Amniotic epithelial cell (primary cell): ENCODE measurements at regions not wholly inside any gene's neighbourhood (a gene's known extent, or its start where the extent isn't known, plus 50 kb on each side); places are given as distances from the start of the nearest gene placed in this dataset.
A peak's percentile ranks its signal among the peaks of the same experiment; 100 is the strongest.
"Not testable (repeated sequence)": the region's sequence is repeated elsewhere in the genome, so short reads cannot be mapped to it uniquely, and the experiment has no call there.

Source experiments
- DNase-seq: peaks from one replicate; pipeline ENCODE4 v3.0.0-alpha.2; 2010; ENCODE audit warnings: low read depth

DNA sequence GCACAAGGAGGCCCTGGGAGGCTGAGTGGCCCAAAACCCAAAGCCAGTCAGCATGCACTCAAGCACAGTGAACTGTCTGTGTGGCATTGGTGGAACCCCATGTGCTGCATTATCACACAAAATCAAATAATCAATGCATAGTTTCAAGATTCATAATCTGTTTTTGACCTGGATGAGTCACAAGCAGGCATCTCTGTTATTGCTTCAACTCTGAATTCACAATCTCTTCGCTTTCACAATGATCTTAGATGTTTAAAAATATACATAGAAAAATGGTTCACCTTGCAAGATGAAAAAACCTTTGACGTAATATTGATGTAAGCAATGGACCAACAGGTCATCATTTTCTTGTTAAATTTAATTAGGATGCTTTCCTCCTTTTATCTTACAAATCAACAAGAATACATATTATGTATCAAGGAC is 455.4 kb downstream of the IRS2 start:
- peak; percentile 70 for DNase-seq

DNA sequence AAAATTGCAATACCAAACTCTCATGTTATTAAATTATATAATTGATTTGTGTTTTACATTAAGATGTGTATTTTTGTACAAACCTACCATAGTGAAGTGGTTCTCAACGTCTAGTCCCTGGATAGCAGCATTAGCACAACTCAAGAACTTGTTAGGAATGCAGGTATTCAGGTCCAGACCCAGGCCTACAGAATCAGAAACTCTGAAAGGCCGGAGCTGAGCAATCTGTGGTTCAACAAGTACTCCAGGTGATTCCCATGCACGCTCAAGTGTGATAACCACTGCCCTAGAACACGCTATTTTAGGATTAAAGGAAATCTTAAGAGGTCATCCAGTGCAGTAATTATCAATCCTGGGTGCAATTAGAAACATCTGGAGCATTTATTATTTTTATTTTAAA is 456.3 kb downstream of the IRS2 start:
- no peak for DNase-seq

DNA sequence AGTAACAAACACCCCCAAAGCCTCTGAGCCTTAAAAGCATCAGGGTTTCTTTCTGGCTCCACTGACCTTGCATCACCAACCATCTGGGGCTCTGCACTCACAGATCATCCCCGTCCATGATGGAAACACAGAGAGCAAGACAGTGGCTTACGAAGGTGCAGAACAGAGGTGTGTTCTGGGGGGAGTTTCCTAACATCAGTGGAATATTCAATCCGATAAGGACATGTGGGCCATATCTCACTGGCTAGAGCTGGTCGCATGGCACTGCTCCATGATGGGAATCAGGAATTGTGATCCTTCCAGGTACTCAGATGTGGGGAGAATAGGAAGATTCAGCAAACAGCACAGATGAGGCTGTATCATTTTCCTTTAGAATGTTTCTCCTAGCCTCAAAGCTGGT is 457.2 kb downstream of the IRS2 start:
- no peak for DNase-seq

DNA sequence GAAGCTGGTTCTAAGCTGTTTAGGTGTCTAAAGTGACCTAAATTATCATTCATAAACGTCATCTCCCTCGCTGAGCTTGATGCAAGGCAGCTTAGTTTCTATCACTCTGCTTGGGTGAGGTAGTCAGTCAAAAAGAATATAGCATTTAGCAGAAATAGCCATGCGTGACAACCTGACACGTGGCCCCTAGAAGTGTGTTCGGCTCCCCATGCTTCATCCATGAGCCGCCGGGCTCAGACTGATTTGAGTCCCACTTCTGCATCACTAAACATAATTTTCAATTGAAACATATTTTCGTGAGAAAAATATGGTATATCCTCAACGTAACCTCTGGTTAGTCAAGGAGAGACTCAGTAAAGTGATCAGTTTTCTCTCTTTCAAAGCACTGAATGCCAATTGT is 459.8 kb downstream of the IRS2 start:
- no peak for DNase-seq

DNA sequence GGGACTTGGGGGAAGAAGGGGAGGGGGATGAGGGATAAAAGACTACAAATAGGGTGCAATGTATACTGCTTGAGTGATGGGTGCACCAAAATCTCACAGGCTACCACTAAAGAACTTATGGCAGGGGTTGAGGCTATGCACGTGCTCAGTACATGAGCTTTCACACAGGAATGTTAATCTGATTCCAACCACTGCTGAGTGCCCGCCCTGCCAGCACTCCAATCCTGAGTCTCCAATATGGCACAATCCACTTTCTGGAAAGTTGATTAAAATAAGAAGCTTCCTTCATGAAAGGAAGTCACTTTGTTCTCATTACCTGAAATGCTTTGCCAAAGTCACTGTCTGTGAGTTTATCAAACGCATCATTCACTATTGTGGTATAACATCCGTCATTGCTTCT is 463.0 kb downstream of the IRS2 start:
- no peak for DNase-seq

DNA sequence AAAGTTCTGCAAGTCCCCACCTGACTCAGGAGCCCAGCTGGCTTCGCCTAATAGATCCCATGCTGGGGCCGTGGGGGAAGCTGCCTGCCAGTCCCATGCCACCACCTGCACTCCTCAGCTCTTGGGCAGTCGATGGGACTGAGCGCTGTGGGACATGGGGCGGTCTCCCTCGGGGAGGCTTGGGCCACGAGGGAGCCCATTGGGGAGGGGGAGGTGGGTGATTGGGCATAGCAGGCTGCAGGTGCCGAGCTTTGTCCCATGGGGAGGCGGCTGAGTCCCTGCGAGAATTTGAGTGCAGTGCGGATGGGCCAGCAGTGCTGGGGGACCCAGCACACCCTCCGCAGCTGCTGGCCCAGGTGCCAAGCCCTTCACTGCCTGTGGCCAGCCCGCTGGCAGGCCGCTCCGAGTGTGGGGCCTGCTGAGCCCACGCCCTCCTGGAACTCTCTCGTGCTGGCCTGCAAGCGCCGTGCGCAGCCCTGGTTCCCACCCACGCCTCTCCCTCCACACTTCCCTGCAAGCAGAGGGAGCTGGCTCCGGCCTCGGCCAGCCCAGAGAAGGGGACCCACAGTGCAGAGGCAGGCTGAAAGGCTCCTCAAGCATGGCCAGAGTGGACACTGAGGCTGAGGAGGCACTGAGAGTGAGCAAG is 467.3 kb downstream of the IRS2 start:
- no peak for DNase-seq

DNA sequence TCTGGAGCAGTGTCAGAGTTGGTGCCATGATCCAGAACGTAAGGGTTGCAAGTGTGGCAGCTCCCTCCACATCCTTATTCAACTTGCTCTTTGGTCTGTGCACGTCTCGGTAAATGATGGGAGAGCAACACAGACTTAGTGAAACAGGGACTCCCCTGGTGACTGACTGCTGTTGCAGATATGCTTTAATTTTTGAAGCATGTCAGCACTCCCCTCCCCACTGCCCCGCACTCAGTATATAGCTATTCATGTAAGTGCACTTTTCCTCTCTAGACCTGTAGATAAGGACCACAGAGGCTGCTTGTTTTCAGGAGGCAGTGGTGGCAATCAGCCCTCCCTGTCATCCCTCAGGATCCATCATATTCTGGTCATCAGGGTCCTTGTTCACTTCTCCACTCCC is 470.9 kb downstream of the IRS2 start:
- DNase-seq: no peak

DNA sequence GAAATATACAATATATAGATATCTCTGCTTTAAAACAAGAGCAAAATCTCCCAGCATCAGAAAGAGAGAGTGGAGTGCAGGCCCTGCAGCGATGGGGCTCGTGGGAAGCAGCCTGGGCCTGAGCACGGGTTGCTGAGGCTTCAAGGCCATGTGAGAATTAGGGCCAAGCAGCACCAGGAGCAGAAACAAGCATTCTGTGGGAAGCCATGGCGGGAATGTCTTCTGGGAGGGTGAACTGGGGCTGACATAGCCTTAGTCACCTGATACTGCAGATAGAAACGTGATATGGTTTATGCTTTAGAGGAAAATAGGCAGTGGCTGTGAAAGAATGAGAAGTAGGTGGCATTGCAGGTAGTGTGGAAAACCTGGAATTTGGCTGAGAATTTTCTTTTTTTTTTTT is 472.3 kb downstream of the IRS2 start:
- peak; percentile 49 for DNase-seq

DNA sequence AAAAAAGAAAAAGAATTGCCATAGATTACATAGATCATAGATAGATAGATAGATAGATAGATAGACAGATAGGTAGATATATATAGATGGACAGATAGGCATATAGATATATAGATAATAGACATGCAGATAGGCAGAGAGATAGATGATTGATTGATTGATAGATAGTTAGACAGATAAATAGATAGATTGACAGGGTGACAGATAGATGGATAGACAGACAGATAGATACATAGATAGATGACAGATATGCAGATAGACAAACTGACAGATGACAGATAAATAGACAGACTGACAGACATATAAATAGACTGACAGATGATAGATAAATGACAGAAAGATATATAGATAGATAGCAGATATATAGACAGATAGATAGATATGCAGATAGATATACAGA is 474.0 kb downstream of the IRS2 start:
- DNase-seq: no peak

DNA sequence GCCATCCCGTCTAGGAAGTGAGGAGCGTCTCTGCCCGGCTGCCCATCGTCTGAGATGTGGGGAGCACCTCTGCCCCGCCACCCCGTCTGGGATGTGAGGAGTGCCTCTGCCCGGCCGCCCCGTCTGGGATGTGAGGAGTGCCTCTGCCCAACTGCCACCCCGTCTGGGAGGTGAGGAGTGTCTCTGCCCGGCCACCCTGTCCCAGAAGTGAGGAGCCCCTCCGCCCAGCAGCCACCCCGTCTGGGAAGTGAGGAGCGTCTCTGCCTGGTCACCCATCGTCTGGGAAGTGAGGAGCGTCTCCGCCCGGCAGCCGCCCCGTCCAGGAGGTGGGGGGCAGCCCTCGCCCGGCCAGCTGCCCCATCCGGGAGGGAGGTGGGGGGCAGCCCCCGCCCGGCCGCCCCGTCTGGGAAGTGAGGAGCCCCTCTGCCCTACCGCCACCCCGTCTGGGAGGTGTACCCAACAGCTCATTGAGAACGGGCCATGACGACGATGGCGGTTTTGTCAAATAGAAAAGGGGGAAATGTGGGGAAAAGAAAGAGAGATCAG is 474.9 kb downstream of the IRS2 start:
- not testable (repeated sequence) for DNase-seq

DNA sequence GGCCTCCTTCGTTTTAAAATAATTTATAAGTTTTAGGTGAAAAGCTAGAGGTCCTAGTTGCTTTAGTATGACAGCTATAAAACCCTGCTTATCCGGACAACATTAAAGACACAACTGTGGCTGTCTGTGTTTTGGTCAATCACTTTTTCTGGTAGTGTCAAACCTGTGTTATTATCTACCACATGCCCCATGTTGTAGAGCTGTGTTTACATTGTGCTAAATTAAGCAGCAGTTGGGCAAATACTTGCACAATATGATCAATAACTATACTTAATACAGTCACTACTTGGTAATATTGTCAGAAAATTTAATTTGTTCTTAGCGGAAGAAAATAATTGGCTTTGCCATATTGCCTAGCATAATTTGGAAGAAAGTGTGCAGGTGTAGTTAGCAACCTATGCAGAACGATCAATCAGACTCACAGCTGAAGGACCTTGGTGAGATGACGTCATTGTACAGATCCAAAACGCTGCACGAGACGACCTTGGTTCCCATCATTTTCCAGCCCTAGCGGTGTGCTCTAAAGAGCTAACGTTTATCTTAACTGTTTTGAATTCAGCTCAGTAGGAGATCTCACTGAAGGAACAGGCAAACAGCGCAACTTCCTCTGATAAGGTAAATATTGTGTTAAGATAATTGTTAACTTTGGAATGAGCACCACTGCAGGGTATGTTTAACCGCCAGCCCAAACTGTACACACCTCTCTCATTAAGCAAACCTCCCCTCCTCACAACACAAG is 476.6 kb downstream of the IRS2 start:
- no peak for DNase-seq

DNA sequence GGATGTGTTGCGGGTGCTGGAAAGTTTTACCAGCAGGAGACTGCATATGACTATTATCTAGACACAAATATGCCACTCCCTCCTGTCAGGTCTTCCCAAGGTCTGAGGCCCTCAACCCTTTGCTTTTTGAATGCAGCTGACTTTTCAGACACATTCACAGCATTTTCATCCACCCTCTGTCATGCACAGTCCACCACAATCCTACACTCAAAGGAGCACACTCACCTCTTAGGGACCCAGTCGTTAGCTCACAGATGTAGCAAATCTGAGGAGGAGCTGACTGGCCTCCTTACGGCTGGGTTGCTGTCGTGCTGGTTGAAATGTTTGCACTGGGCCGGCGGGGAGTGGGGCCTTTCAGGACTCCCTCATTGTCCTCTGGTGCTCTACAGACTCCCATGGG is 479.4 kb downstream of the IRS2 start:
- no peak for DNase-seq

DNA sequence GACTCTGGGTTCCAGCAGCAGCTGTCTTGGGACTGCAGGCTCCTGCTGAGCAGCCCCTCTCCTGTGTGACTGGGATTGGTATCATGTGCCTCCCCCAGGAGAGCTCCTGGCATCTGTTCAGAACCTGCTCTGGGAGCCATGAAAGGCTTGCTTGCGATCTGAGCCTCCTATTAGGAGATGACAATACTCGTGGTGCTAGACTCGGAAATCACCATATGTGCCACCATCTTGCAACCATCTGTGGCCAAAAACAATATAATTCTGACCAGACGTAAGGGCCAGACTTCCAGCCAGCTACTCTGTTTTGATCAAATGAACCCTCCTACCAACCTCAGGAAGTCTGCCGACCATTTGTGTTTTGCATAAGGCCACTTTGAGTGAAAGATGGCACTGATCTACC is 484.7 kb downstream of the IRS2 start:
- no peak for DNase-seq

DNA sequence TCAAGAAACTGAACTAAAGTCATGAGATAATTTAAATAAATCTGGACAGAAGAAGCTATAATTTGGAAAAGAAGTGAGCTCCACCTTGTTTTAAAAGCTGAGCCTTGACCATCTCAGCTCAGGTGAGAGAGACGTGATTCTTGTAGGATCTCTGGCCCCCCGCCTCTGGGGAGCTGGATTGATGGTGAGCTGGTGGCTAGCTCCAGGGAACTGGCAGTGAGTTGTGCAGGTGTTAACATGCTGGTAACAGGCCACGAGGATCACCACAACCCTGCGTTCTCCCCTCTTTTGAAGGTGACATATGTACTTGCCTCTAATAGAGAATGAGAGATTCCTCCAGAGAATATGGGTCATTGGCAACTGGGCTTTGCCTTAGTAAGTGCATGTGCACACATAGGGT is 485.1 kb downstream of the IRS2 start:
- no peak for DNase-seq

DNA sequence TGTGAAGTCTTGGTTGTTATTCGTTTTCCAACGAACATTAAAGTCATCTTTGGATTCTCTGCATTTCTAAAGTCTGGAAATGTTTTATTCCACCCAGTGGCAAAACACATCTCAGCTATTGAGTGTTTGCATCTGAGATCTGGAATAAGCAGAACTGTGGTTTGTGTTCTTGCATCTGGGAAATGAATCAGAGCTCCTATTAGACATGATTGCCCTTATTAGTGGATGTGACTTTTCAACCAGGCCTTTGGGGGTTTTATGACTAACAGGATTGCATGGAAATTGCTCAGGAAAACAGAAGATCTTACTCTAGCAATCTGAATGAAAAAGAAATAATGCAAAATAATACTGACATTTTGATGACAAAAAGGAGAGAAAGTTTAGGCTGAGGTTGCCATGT is 488.8 kb downstream of the IRS2 start:
- peak; percentile 89 for DNase-seq

DNA sequence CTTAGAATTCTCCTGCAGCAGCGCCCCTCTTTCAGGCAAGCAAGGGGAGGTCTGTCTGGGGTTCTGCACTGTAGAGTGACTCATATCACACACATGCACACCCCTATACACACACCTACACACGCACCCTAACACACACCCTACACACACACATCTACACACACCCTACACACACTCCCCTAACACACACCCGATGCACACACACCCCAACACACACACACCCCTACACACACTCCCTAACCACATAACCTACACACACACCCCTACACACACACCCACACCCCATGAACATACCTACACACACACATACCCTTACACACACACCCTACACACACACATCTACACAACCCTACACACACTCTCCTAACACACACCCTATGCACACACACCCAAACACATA is 493.2 kb downstream of the IRS2 start:
- DNase-seq: no peak

DNA sequence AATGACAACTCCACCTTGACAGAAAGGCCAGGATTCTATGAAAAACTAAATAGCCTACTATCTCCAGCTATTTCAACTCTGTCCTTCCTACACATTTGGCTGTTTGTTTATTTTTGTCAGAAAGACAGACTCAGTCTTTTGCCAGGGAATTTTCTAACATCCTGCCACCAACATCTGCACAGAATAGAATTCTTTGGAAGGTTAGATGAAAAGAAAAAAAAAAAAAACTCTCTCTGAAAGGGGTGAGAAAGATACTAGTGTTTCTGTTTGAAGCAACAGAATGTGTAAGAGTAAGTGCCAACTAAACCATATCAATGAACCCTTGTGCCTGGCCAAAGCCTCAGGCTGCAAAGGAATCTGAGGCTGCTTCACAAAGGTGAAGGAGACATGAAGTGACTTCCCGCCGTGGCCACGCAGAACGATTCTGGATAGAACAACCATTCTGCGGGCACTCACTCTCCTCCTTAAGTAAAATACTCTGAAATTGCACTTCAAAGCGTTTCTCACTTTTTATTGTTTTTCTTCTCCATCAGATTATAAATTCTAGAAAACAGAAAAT is 498.2 kb downstream of the IRS2 start:
- no peak for DNase-seq

DNA sequence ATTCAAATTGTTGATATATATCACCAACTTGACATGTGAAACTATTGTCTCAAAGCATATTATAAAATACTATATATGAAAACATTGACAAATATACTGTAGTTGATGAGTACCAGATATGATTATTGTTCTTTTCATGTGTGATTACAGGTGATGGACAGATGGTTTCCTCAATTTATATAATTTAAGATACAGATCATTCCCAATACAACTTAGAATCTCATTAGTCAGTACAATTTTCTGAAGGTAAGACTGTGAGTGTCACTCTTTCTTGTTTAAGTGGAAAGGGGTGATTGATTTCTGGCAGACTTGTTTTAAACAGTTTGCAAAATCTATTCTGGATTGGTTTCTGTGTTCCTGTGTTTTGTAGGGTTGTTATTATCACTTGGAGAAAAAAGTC is 498.8 kb downstream of the IRS2 start:
- DNase-seq: no peak

DNA sequence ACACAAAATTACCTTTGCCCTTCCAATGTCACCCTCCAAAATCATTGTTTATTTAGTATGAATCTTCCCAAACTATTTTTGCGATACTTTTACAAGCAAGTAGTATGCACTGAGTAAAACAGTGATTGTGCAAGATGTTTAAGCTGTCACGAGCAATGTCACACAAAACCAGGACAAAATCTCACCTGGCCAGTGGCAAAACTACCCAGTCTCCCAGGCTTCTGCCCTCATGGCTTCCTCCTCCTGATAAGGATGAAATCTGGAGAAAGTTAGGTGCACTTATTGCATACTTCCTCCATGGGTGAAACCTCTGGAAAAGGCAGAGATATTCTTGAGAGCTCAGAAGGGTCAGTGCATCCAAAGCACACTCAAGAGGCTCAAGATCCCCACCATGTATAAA is 500.8 kb downstream of the IRS2 start:
- no peak for DNase-seq

DNA sequence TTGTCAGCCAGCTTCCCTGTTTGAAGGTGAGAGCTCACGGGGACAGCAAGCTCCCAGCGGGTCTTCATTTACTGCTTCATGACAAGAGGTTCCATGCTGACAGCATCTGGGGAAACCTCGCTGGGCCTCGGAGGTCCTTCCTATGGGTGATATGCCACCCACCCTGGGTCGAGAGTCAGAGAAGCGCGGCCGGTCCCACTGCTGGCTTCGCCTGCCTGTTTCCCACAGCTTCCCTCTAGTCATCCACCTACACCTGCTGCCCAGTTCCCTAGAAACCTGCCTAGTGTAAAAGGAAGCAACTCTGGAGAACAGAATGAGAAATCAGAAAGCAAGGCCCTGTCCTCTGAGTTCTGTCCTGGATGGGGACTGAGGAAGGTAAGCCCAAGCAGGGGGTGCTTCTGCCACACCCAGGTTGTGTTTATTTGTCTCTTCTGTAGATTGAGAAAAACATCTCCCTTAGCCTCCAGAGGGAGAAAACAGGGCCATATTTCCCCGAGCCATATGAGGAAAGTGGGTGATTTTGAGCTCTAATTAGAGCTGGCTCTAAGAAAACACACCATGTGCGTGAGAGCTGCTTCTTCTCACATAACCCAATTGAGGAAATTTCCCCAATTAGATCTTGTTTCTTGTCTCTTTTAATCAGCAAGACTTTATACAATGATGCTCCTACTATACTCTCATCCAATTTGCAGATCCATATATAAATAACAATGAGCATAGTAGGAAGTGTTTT is 504.3 kb downstream of the IRS2 start:
- no peak for DNase-seq

DNA sequence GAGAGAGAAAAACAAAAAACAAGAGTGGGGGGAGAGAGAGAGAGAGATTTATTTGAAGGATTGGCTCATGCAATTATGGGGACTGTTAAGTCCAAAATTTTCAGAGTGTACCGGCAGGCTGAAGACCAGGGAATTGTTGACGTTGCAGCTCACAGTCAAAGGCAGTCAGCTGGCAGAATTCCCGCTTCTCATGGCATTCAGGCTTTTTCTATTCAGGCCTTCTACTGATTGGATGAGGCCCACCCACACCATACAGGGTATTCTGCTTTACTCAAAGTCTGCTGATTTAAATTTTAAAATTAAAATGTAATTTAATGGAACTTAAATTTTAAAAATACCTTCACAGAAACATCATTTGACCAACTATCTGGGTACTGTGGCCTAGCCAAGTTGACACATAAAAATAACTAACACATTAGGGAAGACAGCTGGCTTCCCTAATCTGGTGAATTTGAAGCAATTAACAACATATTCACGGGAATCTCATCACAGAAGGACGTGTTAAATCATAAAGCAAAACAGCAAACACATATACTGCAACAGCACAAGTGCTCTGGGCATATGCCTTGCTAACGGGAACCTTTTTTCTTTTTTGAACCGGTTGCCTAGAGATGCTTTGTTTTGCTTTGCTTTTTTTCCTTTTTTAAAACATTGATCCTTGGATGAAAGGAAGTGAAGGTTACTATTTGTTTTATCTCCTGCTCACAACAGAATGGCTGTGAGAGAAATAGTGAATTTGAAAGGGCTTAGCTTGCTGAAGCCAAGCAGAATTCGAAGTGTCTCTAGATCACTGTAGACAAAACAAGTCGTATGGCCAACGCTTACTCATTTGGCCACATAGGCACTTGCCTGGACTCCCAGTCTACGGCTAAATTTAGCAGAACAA is 505.1 kb downstream of the IRS2 start:
- DNase-seq: no peak

DNA sequence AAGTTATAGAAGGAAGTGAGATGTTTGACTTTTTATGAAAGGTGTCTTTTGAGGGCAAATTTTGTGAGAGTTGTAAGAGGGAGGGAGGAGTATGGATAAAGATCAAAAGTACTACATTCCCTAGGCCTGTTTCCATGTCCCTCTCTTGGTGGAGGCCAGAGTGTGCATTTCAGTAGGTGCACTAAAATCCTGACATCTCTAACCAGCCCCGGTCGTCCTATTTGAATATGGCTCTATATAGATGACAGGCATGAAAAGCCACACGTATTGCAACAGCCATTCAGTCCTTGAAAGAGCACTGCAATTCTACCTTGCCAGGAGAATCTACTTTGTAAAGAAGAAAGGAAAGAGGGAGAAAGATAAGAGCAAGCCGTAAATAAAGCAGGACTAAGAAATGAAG is 510.1 kb downstream of the IRS2 start:
- DNase-seq: no peak
